Uterus (tissue), 2 donors: ENCODE measurements at regions not wholly inside any gene's neighbourhood (a gene's known extent, or its start where the extent isn't known, plus 50 kb on each side); places are given as distances from the start of the nearest gene placed in this dataset.

Experiments used
- CTCF ChIP-seq, 4 experiments: fragments of 200-600 bp in 2 of 4; fragments of 450-650 bp in 2 of 4; sonication (generic) in 2 of 4; IDR thresholded peaks; one replicate each; pipeline ENCODE4 v1.5.1; 2016 to 2019; ENCODE audit warnings: antibody characterized with exemption in 4 of 4, mild to moderate bottlenecking in 2 of 4, moderate library complexity in 1 of 4
- POLR2A ChIP-seq, 2 donors: fragments of 450-650 bp; IDR thresholded peaks; one replicate each; pipeline ENCODE4 v1.6.1; 2016; ENCODE audit warnings: antibody characterized with exemption in 2 of 2, mild to moderate bottlenecking in 1 of 2, moderate library complexity in 1 of 2

- TF ChIP-seq POLR2A (IDR thresholded peaks at IDR 0.05) (no peak), CTCF (IDR thresholded peaks at IDR 0.05) (no peak)
These were observed 102.5 kb downstream of the EBNA1BP2 start for GRCh38 chr1:43069461-43070050.
